Small intestine (tissue), 7 donors: ENCODE measurements at regions not wholly inside any gene's neighbourhood (a gene's known extent, or its start where the extent isn't known, plus 50 kb on each side); places are given as distances from the start of the nearest gene placed in this dataset.

Experiments used
- DNase-seq, 2 donors: peaks; one replicate each; pipeline versions ENCODE4 v3.0.0 to v3.0.0-alpha.2; 2013
- FAIRE-seq: peaks from 2 replicates; lab custom pipeline; 2012; peaks lifted over from hg19 to GRCh38; lab: Jason Lieb, UNC
- H3K27ac ChIP-seq, 3 donors: one replicate each; pipeline ENCODE4 v1.5.1; 2013; ENCODE audit warnings: low read length in 2 of 3, mild to moderate bottlenecking in 2 of 3, control low read depth in 1 of 3, inconsistent platforms in 1 of 3, low read depth in 1 of 3, moderate library complexity in 1 of 3
- H3K27me3 ChIP-seq, 3 donors: one replicate each; pipeline ENCODE4 v1.6.1; 2013; ENCODE audit warnings: low read length in 3 of 3, inconsistent platforms in 1 of 3; ENCODE audit not compliant: control insufficient read depth in 3 of 3, insufficient read depth in 3 of 3
- H3K36me3 ChIP-seq, 3 donors: one replicate each; pipeline ENCODE4 v1.6.1; 2013; ENCODE audit warnings: low read length in 3 of 3, inconsistent platforms in 1 of 3, low read depth in 1 of 3, mild to moderate bottlenecking in 1 of 3, moderate library complexity in 1 of 3; ENCODE audit not compliant: control insufficient read depth in 3 of 3, insufficient read depth in 2 of 3
- H3K4me1 ChIP-seq, 3 donors: one replicate each; pipeline ENCODE4 v1.6.1; 2013; ENCODE audit warnings: low read length in 2 of 3, inconsistent platforms in 1 of 3, low read depth in 1 of 3, mild to moderate bottlenecking in 1 of 3, moderate library complexity in 1 of 3; ENCODE audit not compliant: control insufficient read depth in 3 of 3, insufficient read depth in 2 of 3
- H3K4me3 ChIP-seq, 3 donors: one replicate each; pipeline ENCODE4 v1.5.1; 2013; ENCODE audit warnings: low read length in 3 of 3, control low read depth in 1 of 3, inconsistent platforms in 1 of 3, low read depth in 1 of 3, mild to moderate bottlenecking in 1 of 3, moderate library complexity in 1 of 3
- H3K9me3 ChIP-seq, 2 donors: one replicate each; pipeline ENCODE4 v1.6.1; 2013; ENCODE audit warnings: low read depth in 1 of 2, low read length in 1 of 2; ENCODE audit not compliant: control insufficient read depth in 2 of 2, insufficient read depth in 1 of 2
- WGBS, 3 donors: extraction: QIAGEN DNeasy Blood & Tissue Kit; methylation state at CpG; one replicate each; pipeline ENCODE4 v1.1.7; 2013; 5-methylcytosine and 5-hydroxymethylcytosine counted together
- donor health status: healthy with polysubstance abuse.
- donor health status: control.
- donor health status: control.
- donor health status: Bipolar disorder and iron deficiency.
- donor health status: healthy.

DNA sequence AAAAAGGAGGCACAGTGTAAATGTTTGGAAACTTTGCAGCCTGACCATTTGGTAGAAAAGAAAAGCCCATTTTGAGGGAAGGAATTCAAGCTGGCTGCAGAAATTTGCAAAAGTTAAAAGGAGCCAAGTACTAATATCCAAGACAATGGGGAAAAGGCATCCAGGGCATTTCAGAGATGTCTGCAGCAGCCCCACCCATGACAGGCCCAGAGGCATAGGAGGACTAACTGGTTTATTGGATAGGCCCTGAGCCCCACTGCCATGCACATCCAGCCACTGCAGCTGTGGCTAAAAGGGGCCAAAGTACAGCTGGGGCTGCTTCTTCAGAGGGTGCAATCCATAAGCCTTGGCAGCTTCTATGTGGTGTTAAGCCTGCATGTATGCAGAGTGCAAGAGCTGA is 104.9 kb downstream of the HS3ST1 start:
- FAIRE-seq = no peak
- H3K27ac ChIP-seq = no peak overlapping the region

DNA sequence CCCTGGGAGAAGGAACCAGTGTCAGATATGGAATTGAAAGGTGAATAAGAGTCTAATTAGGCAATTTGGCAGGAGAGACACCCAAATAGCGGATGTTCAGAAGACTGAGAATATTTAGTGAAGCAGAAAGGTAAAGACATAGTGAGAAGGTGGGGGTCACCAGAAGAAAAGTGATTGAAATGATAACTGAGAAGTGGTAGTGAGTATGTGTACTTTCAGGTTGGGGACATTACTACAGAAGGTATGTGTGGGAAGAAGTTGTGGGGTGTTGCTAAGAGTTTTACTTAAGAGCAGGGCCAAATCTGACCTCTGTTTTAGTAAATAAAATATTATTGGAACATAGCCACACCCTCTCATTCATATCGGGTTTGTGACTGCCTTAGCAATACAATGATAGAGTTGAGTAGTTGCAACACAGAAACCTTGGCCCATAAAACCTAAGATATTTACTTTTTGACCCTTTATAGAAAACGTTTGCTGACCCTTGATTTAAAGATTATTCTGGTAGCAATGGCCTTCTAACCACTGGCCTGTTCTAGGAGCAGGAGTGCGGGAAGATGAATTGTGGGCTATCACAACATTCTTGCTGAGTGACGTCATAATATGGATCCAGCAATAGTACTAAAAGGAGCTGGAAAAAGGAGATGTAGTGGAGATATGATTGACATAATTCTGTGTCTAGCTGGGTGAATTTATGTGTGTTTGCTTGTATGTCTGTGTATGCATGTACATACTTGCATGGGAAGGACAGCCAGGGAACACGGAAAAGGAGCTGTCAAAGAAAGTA is 115.3 kb downstream of the HS3ST1 start:
- DNase-seq (no peak), FAIRE-seq (no peak)
- no peaks in the 10 kb centered on the region for H3K4me1 ChIP-seq
- no peaks in the 10 kb centered on the region for H3K36me3 ChIP-seq
- WGBS, 3 donors = 67 to 74% (median 67%) methylated on average over 6 of the region's 6 CpGs
- no peak overlapping the region for H3K27ac ChIP-seq
- peaks cover 0 to 6% of the 10 kb centered on the region in 2 donors for H3K9me3 ChIP-seq
- H3K27me3 ChIP-seq = no peaks in the 10 kb centered on the region
- H3K4me3 ChIP-seq = no peak overlapping the region

More for the DNA sequence above, 104.9 kb downstream of the HS3ST1 start:
- H3K4me1 ChIP-seq = no peaks in the 10 kb centered on the region
- no peaks in the 10 kb centered on the region for H3K36me3 ChIP-seq
- no peak overlapping the region for H3K4me3 ChIP-seq
- H3K27me3 ChIP-seq = no peaks in the 10 kb centered on the region
- H3K9me3 ChIP-seq = peaks cover 0 to 11% of the 10 kb centered on the region in 2 donors
- DNase-seq = no peak

DNA sequence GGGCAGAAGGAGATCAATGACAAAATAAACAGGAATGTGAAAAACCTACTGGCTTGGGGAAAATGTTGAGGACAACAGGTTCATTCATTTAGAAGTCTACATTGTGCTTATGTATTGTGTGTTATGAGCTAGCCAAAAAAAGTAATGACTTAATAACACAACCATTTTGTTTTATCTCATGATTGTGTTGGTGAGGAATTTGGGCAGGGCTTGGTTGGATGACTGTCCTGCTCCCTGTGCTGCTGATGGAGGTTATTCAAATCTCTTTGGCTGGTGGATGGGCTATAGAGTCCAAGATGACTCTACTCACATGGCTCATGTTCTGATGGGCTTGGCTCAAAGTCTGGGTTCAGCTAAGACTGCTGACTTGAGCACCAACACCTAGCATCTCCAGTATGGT is 116.3 kb downstream of the HS3ST1 start:
- Histone ChIP-seq H3K4me1 (no peaks in the 10 kb centered on the region), H3K9me3 (peaks cover 0 to 7% of the 10 kb centered on the region in 2 donors), H3K27ac (no peak overlapping the region), H3K27me3 (no peaks in the 10 kb centered on the region), H3K4me3 (no peak overlapping the region), H3K36me3 (no peaks in the 10 kb centered on the region)
- DNase-seq = no peak
- no peak for FAIRE-seq

DNA sequence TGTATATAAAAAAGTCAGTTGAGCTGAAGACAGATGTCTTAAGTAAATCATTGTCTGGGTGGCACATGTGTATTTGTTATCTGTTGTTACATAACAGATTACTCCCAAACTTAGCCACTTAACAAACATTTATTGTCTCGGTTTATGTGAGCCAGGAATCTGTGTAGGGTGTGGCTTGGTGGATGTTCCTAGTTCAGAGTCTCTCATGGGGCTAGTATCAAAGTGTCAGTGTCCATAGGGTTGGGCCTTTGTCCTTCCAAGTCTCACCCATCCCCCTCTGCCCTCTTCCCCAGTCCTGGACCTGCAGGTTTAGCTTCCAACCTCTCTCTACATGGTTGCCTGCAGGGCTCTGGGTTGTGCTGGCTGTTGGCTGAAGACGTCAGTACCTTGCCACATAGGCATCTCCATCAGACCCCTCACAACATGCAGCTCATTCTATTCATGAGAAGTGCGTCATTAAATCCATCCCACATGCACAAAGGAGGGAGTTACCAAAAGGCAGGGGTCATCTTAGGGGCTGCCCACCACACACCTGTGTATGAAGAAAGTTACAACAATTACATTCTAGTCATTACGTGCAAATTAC is 127.5 kb downstream of the HS3ST1 start:
- no peak overlapping the region for H3K4me3 ChIP-seq
- no peaks in the 10 kb centered on the region for H3K4me1 ChIP-seq
- no peaks in the 10 kb centered on the region for H3K27me3 ChIP-seq
- no peak overlapping the region for H3K27ac ChIP-seq
- H3K36me3 ChIP-seq = no peaks in the 10 kb centered on the region
- FAIRE-seq (no peak), DNase-seq (peak in 1 of 2 donors; percentile 5)
- 65 to 75% (median 67%) methylated on average over 4 of the region's 4 CpGs for WGBS, 3 donors
- no peaks in the 10 kb centered on the region for H3K9me3 ChIP-seq

DNA sequence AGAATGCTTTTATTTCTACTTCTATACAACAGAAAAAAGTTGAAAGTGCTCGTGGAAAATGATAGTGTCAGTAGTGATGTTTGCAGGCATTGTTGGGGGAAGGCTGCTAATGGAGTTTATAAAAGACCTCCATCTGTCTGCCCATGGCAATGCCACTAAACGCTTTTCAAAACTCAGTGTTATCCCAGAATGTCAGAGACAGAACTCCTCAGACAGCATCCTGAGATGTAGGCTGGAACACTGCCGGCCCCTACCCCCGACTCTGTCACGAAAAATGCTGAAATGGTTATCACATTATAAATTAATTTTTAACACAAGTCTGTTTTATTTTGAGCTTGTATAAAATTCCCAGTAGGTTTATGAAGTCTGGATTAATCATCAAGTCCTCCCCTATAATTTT is 128.9 kb downstream of the HS3ST1 start:
- FAIRE-seq (no peak), DNase-seq (no peak)
- WGBS, 3 donors = 79 to 89% (median 88%) methylated on average over 5 of the region's 5 CpGs
- Histone ChIP-seq H3K27ac (no peak overlapping the region), H3K9me3 (no peaks in the 10 kb centered on the region), H3K4me3 (no peak overlapping the region), H3K4me1 (no peaks in the 10 kb centered on the region), H3K27me3 (no peaks in the 10 kb centered on the region), H3K36me3 (no peaks in the 10 kb centered on the region)

DNA sequence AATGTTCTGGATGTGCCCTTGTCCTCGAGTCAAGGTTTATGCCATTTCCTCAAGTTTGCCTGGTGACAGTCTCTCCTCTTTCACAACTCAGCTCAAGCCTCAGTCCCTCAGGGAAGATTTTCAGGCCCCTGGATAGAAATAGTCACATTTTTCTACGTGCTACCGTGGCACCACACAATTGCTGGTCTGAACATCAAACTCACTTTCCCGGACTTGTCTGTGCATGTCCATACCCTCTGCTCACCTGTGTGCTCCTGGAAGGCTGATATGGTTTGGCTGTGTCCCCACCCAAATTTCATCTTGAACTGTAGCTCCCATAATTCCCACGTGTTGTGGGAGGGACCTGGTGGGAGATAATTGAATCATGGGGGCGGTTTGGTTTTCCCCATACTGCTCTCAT is 129.7 kb downstream of the HS3ST1 start:
- H3K4me1 ChIP-seq = no peaks in the 10 kb centered on the region
- no peaks in the 10 kb centered on the region for H3K27me3 ChIP-seq
- no peaks in the 10 kb centered on the region for H3K9me3 ChIP-seq
- FAIRE-seq (no peak), DNase-seq (no peak)
- H3K4me3 ChIP-seq = no peak overlapping the region
- H3K36me3 ChIP-seq = no peaks in the 10 kb centered on the region
- no peak overlapping the region for H3K27ac ChIP-seq
- WGBS, 3 donors = 78 to 89% (median 85%) methylated on average over 6 of the region's 6 CpGs

DNA sequence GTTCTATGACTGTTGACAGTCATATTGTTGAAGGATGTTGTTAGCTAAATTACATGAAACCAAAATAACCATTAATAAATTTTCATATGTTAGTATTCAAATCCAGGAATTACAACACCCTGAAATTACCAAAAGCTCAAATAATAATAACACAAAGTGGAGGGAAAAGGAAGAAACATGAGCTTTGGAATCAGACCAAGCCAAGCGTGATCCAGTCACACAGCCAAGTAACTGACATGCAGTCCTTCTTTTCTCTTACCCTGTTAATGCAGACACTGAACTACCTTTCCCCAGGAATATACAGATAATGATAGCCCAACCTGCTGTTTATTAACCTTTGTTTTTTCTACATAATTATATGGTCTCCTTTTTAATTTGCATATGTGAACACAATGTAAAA is 130.2 kb downstream of the HS3ST1 start:
- H3K36me3 ChIP-seq = no peaks in the 10 kb centered on the region
- no peak overlapping the region for H3K27ac ChIP-seq
- no peak overlapping the region for H3K4me3 ChIP-seq
- FAIRE-seq = no peak
- WGBS, 3 donors = 75 to 84% (median 76%) methylated on average over 1 of the region's 1 CpG
- H3K9me3 ChIP-seq = no peaks in the 10 kb centered on the region
- no peaks in the 10 kb centered on the region for H3K27me3 ChIP-seq
- no peaks in the 10 kb centered on the region for H3K4me1 ChIP-seq
- no peak for DNase-seq

DNA sequence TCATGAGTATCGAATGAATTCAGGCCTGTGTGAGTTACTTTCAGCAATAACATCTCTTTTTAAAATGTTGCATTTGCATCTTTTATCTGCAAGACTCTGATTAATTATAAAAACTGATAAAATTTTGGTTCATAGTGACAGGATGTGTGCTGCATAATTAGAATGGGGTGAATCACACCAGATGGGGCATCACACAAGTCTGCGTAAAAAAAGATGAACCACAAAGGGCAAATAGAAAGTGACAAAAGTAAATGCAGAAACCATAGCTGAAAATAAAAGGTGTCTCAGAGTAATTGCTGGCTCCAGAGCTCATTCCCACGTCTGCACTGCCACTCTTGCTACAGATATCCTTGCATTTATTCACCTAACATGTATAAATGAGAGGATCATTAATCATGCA is 131.1 kb downstream of the HS3ST1 start:
- no peak for DNase-seq
- Histone ChIP-seq H3K36me3 (no peaks in the 10 kb centered on the region), H3K9me3 (no peaks in the 10 kb centered on the region), H3K27me3 (no peaks in the 10 kb centered on the region), H3K4me1 (no peaks in the 10 kb centered on the region), H3K27ac (no peak overlapping the region), H3K4me3 (no peak overlapping the region)
- FAIRE-seq = no peak
- 71 to 80% (median 72%) methylated on average over 3 of the region's 3 CpGs for WGBS, 3 donors

DNA sequence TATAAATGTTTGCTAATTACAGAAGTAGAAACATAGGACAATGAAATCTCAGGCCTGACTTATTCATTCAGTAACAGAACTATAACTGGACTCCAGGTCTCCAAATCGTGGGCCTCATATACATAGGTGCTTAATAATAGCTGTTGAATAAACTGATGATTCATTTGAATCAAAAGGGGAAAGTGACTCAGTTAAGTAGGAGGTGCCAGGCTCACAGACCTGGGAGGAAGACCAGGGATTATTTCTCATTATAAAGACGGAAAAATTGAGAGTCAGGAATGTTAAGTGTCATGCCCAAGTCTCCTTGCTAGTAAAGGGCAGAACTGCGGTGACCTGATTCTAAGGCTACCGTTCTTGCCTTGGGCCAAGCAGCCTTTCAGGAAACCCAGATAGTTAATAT is 131.5 kb downstream of the HS3ST1 start:
- DNase-seq (no peak), FAIRE-seq (no peak)
- 65 to 73% (median 71%) methylated on average over 4 of the region's 4 CpGs for WGBS, 3 donors
- no peaks in the 10 kb centered on the region for H3K4me1 ChIP-seq
- no peaks in the 10 kb centered on the region for H3K9me3 ChIP-seq
- H3K27ac ChIP-seq = no peak overlapping the region
- H3K27me3 ChIP-seq = no peaks in the 10 kb centered on the region
- H3K36me3 ChIP-seq = no peaks in the 10 kb centered on the region
- H3K4me3 ChIP-seq = no peak overlapping the region
